BE2C (cell line): ENCODE measurements at regions not wholly inside any gene's neighbourhood (a gene's known extent, or its start where the extent isn't known, plus 50 kb on each side); places are given as distances from the start of the nearest gene placed in this dataset.

Experiments used
- DNase-seq: peaks from one replicate; pipeline ENCODE4 v3.0.0-alpha.2; 2020
- H3K27me3 ChIP-seq: fragments of 250-450 bp; sonication (Bioruptor Pico); 2 replicates; pipeline ENCODE4 v1.5.1; 2020; ENCODE audit warnings: mild to moderate bottlenecking
- H3K36me3 ChIP-seq: fragments of 250-450 bp; sonication (Bioruptor Pico); 2 replicates; pipeline ENCODE4 v1.5.1; 2020; ENCODE audit warnings: mild to moderate bottlenecking
- H3K4me1 ChIP-seq: fragments of 250-450 bp; sonication (Bioruptor Pico); 2 replicates; pipeline ENCODE4 v1.5.1; 2020
- H3K4me3 ChIP-seq: 2 replicates; pipeline ENCODE4 v1.5.1; 2011; ENCODE audit warnings: low read depth, low read length
- H3K9me3 ChIP-seq: fragments of 250-450 bp; sonication (Bioruptor Pico); 2 replicates; pipeline ENCODE4 v1.5.1; 2020
- CTCF ChIP-seq: IDR thresholded peaks from 2 replicates; pipeline ENCODE4 v1.5.1; 2012; ENCODE audit warnings: mild to moderate bottlenecking, low read depth, low read length

- DNase-seq: no peak
- Histone ChIP-seq H3K27me3 (no peaks in the 10 kb centered on the region), H3K4me1 (peaks cover 10% of the 10 kb centered on the region), H3K36me3 (no peaks in the 10 kb centered on the region), H3K9me3 (no peaks in the 10 kb centered on the region), H3K4me3 (no peak overlapping the region)
- no peak for TF ChIP-seq CTCF
These were observed 55.2 kb upstream of the CITED2 start for GRCh38 chr6:139429580-139430145.

- no peak for DNase-seq
- TF ChIP-seq CTCF: no peak
These were observed 52.8 kb upstream of the CITED2 start for GRCh38 chr6:139427199-139427598.

DNA sequence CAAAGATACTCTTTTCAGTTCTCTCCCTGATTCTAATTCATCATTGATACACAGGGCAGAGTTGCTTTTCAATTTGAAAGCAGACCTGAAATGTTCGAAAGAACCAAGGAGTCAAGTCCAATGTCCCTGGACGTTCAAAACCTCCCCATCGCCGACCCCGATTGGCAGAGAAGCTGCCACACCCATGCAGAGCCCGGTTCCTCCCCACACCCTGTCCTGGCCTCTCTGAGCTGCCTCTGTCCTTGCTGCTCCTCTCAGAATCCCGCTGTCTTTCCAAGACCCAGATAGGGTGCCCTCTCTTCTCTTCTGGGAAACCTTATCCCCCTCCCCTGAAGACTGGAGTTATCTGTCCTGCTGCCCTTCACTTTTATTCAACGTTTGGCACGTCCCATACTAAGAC is 52.3 kb upstream of the CITED2 start:
- no peaks in the 10 kb centered on the region for H3K36me3 ChIP-seq
- no peak for DNase-seq
- no peaks in the 10 kb centered on the region for H3K4me1 ChIP-seq
- no peaks in the 10 kb centered on the region for H3K9me3 ChIP-seq
- H3K4me3 ChIP-seq: no peak overlapping the region
- H3K27me3 ChIP-seq: no peaks in the 10 kb centered on the region
- no peak for TF ChIP-seq CTCF

More at GRCh38 chr6:139427199-139427598, 52.8 kb upstream of the CITED2 start:
- no peaks in the 10 kb centered on the region for H3K36me3 ChIP-seq
- no peaks in the 10 kb centered on the region for H3K9me3 ChIP-seq
- no peaks in the 10 kb centered on the region for H3K27me3 ChIP-seq
- H3K4me1 ChIP-seq: no peaks in the 10 kb centered on the region
- H3K4me3 ChIP-seq: no peak overlapping the region

DNA sequence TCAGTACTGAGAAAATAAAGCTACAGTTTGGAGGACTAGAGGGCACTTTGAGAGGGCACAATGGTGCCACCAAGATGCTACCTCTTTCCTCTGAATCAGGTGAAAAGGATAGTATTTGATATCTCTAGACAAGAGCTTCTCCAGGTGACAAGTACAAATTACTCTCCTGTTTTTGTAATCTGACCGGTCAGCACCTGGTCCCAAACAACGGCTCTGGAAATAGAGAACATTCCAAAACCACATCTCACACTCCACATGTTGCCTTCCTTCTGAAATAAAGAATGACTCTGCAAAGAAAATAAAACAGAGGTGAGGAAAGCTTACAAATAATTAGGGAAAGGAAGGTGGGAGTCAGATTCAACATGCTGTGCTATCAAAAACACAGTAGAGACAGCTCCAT is 51.3 kb upstream of the CITED2 start:
- no peak for TF ChIP-seq CTCF
- H3K36me3 ChIP-seq: no peaks in the 10 kb centered on the region
- H3K4me1 ChIP-seq: no peaks in the 10 kb centered on the region
- no peaks in the 10 kb centered on the region for H3K9me3 ChIP-seq
- no peak for DNase-seq
- no peak overlapping the region for H3K4me3 ChIP-seq
- no peaks in the 10 kb centered on the region; the same call in 1 of the 2 replicates for H3K27me3 ChIP-seq

DNA sequence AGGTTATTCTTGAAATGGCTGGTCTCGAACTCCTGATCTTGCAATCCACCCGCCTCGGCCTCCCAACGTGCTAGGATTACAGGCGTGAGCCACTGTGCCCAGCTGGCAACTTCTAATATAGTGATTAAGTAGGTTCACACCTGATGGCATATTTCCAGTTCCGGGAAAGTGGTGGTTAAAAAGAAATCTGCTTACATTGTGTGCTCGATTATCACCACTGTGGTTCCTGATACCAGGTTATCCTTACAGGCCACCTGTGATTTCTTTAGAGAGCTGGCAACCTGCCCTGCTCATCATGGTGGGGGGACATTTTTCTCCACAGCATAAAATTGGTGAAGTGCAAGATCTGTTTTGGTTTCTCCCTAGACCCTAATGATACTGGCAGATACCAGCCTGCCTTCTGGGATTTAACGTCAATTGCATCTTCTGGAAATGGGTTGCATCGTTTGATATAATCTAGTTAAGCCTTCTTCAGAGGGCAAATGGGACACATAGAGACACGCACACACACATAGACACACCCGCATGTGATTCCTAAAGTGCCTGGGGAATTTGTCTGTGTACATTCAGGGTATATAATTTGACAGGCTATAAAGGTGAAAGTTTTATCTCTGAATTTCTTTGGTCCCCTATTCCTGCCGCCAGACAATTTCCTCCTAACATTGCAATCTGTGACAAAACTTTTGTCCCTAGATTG is 49.7 kb upstream of the CITED2 start:
- Histone ChIP-seq H3K9me3 (no peaks in the 10 kb centered on the region), H3K27me3 (no peaks in the 10 kb centered on the region; the same call in 1 of the 2 replicates), H3K4me3 (no peak overlapping the region), H3K4me1 (no peaks in the 10 kb centered on the region), H3K36me3 (no peaks in the 10 kb centered on the region)
- DNase-seq: no peak
- TF ChIP-seq CTCF: no peak
